AG09319 (cell line): ENCODE measurements at regions not wholly inside any gene's neighbourhood (a gene's known extent, or its start where the extent isn't known, plus 50 kb on each side); places are given as distances from the start of the nearest gene placed in this dataset.
"Not testable (repeated sequence)": the region's sequence is repeated elsewhere in the genome, so short reads cannot be mapped to it uniquely, and the experiment has no call there.

ENCODE experiments used
- DNase-seq: peaks from one replicate; pipeline ENCODE4 v3.0.0-alpha.2; 2010; ENCODE audit warnings: low read depth; ENCODE audit errors: extremely low read depth
- TF ChIP-seq, protein P1 (sequence below): IDR thresholded peaks from 2 replicates; pipeline ENCODE4 v1.5.1; 2011; ENCODE audit warnings: low read depth, mild to moderate bottlenecking, inconsistent platforms, low read length, moderate library complexity

- DNase-seq = no peak
- TF ChIP-seq, protein P1, sequence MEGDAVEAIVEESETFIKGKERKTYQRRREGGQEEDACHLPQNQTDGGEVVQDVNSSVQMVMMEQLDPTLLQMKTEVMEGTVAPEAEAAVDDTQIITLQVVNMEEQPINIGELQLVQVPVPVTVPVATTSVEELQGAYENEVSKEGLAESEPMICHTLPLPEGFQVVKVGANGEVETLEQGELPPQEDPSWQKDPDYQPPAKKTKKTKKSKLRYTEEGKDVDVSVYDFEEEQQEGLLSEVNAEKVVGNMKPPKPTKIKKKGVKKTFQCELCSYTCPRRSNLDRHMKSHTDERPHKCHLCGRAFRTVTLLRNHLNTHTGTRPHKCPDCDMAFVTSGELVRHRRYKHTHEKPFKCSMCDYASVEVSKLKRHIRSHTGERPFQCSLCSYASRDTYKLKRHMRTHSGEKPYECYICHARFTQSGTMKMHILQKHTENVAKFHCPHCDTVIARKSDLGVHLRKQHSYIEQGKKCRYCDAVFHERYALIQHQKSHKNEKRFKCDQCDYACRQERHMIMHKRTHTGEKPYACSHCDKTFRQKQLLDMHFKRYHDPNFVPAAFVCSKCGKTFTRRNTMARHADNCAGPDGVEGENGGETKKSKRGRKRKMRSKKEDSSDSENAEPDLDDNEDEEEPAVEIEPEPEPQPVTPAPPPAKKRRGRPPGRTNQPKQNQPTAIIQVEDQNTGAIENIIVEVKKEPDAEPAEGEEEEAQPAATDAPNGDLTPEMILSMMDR = no peak
Observed at GRCh38 chr11:16526947-16527346, 170.6 kb upstream of the SOX6 start.

GRCh38 chr11:16520713-16521112 lies 164.4 kb upstream of the SOX6 start:
- DNase-seq = not testable (repeated sequence)

- TF ChIP-seq, protein P1 = no peak
- DNase-seq = no peak
Observed at GRCh38 chr11:16512899-16513241, 156.5 kb upstream of the SOX6 start.

GRCh38 chr11:16512198-16512898 lies 156.0 kb upstream of the SOX6 start:
- TF ChIP-seq, protein P1 = no peak
- DNase-seq = no peak

- no peak for DNase-seq
- TF ChIP-seq, protein P1 = no peak
Observed at GRCh38 chr11:16511116-16512114, 155.1 kb upstream of the SOX6 start.

GRCh38 chr11:16505481-16505880 lies 149.1 kb upstream of the SOX6 start:
- TF ChIP-seq, protein P1 = no peak
- DNase-seq = no peak

GRCh38 chr11:16503891-16504290 lies 147.5 kb upstream of the SOX6 start:
- DNase-seq = not testable (repeated sequence)

DNA sequence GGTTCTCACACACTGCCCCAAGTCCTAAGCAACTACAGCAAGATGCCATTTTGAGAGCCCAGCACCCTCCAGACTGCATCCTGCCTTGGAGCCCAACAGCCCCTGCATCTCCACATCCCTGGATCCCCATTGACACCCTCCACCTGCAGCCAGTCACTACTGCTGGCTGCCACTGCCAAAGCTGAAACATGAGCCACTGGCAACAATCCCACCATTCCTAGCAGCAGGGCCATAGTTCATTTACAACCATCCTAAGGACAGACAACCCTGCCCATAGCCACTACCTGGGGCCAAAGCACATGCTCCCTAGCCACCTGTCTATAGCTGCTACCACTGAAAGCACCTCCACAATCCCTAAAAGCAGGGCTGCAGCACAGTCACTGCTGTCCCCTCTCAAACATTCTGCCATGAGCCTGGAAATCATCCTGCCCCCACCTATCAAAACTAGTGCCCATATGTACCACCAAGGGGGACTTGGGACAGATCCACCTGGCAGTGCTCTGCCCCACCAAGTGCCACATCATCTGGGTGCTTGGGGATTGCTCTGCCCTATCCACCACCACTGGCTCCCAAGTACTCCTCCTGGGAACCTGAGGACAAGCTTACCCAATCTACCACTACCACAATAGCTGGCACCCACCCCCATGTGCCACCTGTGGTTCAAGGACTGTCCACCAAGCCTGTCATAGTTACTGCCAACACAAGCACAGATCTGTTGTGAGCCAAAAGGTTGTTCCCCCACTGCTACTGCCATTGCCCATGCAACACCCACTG lies 138.8 kb upstream of the SOX6 start:
- TF ChIP-seq, protein P1 = no peak
- DNase-seq = no peak
